Activated CD4-positive, CD25-positive, alpha-beta regulatory T cell (primary cell): ENCODE measurements at regions not wholly inside any gene's neighbourhood (a gene's known extent, or its start where the extent isn't known, plus 50 kb on each side); places are given as distances from the start of the nearest gene placed in this dataset.

Source experiments
- DNase-seq, 4 experiments: peaks; one replicate each; lab custom pipeline; 2025; lab: John Stamatoyannopoulos, UW

GRCh38 chr14:97266653-97267052 lies 469.5 kb downstream of the VRK1 start:
- DNase-seq, result no peak

- no peak for DNase-seq
Observed at GRCh38 chr14:97267509-97267908, 470.3 kb downstream of the VRK1 start.

- DNase-seq, result no peak
Observed at GRCh38 chr14:97268097-97268496, 470.9 kb downstream of the VRK1 start.

GRCh38 chr14:97270308-97270707 lies 473.1 kb downstream of the VRK1 start:
- DNase-seq, result no peak

GRCh38 chr14:97271451-97271960 lies 474.3 kb downstream of the VRK1 start:
- DNase-seq, result no peak

- DNase-seq, result no peak
Observed at GRCh38 chr14:97273540-97273939, 476.4 kb downstream of the VRK1 start.

GRCh38 chr14:97274626-97275025 lies 477.4 kb downstream of the VRK1 start:
- no peak for DNase-seq

- no peak for DNase-seq
Observed at GRCh38 chr14:97275276-97275675, 478.1 kb downstream of the VRK1 start.

- DNase-seq, result no peak
Observed at GRCh38 chr14:97276573-97276972, 479.4 kb downstream of the VRK1 start.

GRCh38 chr14:97277711-97278110 lies 480.5 kb downstream of the VRK1 start:
- DNase-seq, result no peak

- DNase-seq, result no peak
Observed at GRCh38 chr14:97280526-97280925, 483.3 kb downstream of the VRK1 start.

- DNase-seq, result no peak
Observed at GRCh38 chr14:97281741-97282140, 484.6 kb downstream of the VRK1 start.

GRCh38 chr14:97282210-97283004 lies 485.2 kb downstream of the VRK1 start:
- DNase-seq, result no peak

GRCh38 chr14:97283005-97283403 lies 485.8 kb downstream of the VRK1 start:
- DNase-seq, result no peak

GRCh38 chr14:97283426-97283825 lies 486.2 kb downstream of the VRK1 start:
- no peak for DNase-seq

- DNase-seq, result no peak
Observed at GRCh38 chr14:97283841-97284240, 486.7 kb downstream of the VRK1 start.

- DNase-seq, result no peak
Observed at GRCh38 chr14:97287956-97288355, 490.8 kb downstream of the VRK1 start.

GRCh38 chr14:97290065-97290464 lies 492.9 kb downstream of the VRK1 start:
- no peak for DNase-seq

- DNase-seq, result no peak
Observed at GRCh38 chr14:97290977-97291376, 493.8 kb downstream of the VRK1 start.

- DNase-seq, result no peak
Observed at GRCh38 chr14:97293659-97294058, 496.5 kb downstream of the VRK1 start.

- DNase-seq, result no peak
Observed at GRCh38 chr14:97295108-97295710, 498.0 kb downstream of the VRK1 start.

- DNase-seq, result no peak
Observed at GRCh38 chr14:97296176-97296575, 499.0 kb downstream of the VRK1 start.

GRCh38 chr14:97297100-97297499 lies 499.9 kb downstream of the VRK1 start:
- no peak for DNase-seq

- DNase-seq, result no peak
Observed at GRCh38 chr14:97298331-97298730, 501.1 kb downstream of the VRK1 start.
